OCI-LY1 (cell line): ENCODE measurements at regions not wholly inside any gene's neighbourhood (a gene's known extent, or its start where the extent isn't known, plus 50 kb on each side); places are given as distances from the start of the nearest gene placed in this dataset.

Experiments
- H2AFZ ChIP-seq: fragments of 200-600 bp; sonication (generic), shearing (Covaris generic); 2 replicates; pipeline ENCODE4 v1.6.0; 2014; ENCODE audit warnings: antibody characterized with exemption, mild to moderate bottlenecking, low read length
- H3F3A ChIP-seq: fragments of 200-600 bp; sonication (generic), shearing (Covaris generic); 2 replicates; pipeline ENCODE4 v1.6.0; 2014; ENCODE audit warnings: mild to moderate bottlenecking, antibody characterized with exemption, low read length, moderate library complexity; ENCODE audit not compliant: insufficient read depth
- H3K27ac ChIP-seq: fragments of 200-600 bp; sonication (generic); 2 replicates; pipeline ENCODE4 v1.5.1; 2014; ENCODE audit warnings: low read length, mixed run types, mild to moderate bottlenecking, low read depth; ENCODE audit not compliant: poor library complexity, severe bottlenecking
- H3K27me3 ChIP-seq: fragments of 200-600 bp; sonication (generic); 2 replicates; pipeline ENCODE4 v1.6.0; 2014; ENCODE audit warnings: antibody characterized with exemption, mild to moderate bottlenecking, low read length, moderate library complexity; ENCODE audit not compliant: insufficient read depth
- H3K36me3 ChIP-seq: fragments of 200-600 bp; sonication (generic); 2 replicates; pipeline ENCODE4 v1.6.1; 2014; ENCODE audit warnings: mild to moderate bottlenecking, antibody characterized with exemption, low read length, moderate library complexity, mixed read lengths; ENCODE audit not compliant: insufficient read depth
- H3K4me1 ChIP-seq: fragments of 200-600 bp; sonication (generic); 2 replicates; pipeline ENCODE4 v1.5.1; 2014; ENCODE audit warnings: mild to moderate bottlenecking, low read length, moderate library complexity; ENCODE audit not compliant: insufficient read depth, severe bottlenecking
- H3K4me2 ChIP-seq: fragments of 200-600 bp; sonication (generic), shearing (Covaris generic); 2 replicates; pipeline ENCODE4 v1.6.1; 2014; ENCODE audit warnings: low read length
- H3K4me3 ChIP-seq: fragments of 200-600 bp; sonication (generic); 2 replicates; pipeline ENCODE4 v1.5.1; 2014; ENCODE audit warnings: low read length, low read depth, mild to moderate bottlenecking, mixed read lengths; ENCODE audit not compliant: poor library complexity, severe bottlenecking
- H3K79me2 ChIP-seq: fragments of 200-600 bp; shearing (Covaris generic); 2 replicates; pipeline ENCODE4 v1.6.1; 2016; ENCODE audit warnings: mixed run types, low read length, mixed read lengths; ENCODE audit not compliant: insufficient read depth
- H3K9ac ChIP-seq: fragments of 200-600 bp; sonication (generic), shearing (Covaris generic); 2 replicates; pipeline ENCODE4 v1.6.1; 2014; ENCODE audit warnings: mild to moderate bottlenecking, low read length, mixed read lengths
- H3K9me2 ChIP-seq: fragments of 200-600 bp; sonication (generic), shearing (Covaris generic); 2 replicates; pipeline ENCODE4 v1.6.1; 2014; ENCODE audit warnings: low read depth, mild to moderate bottlenecking, low read length, mixed read lengths
- H3K9me3 ChIP-seq: fragments of 200-600 bp; shearing (Covaris generic); 2 replicates; pipeline ENCODE4 v1.6.1; 2014; ENCODE audit warnings: low read length, mixed read lengths
- H4K20me1 ChIP-seq: fragments of 200-600 bp; sonication (generic), shearing (Covaris generic); 2 replicates; pipeline ENCODE4 v1.6.0; 2016; ENCODE audit warnings: mild to moderate bottlenecking, low read length; ENCODE audit not compliant: insufficient read depth
- CTCF ChIP-seq: fragments of 200-600 bp; sonication (generic), shearing (Covaris generic); IDR thresholded peaks from 2 replicates; pipeline ENCODE4 v1.5.1; 2017; ENCODE audit warnings: mild to moderate bottlenecking, antibody characterized with exemption, low read length, moderate library complexity, mixed read lengths
- EZH2 ChIP-seq: fragments of 200-600 bp; sonication (generic), shearing (Covaris generic); IDR thresholded peaks from 2 replicates; pipeline ENCODE4 v1.8.0; 2017; ENCODE audit warnings: borderline replicate concordance, mixed run types, mild to moderate bottlenecking, antibody characterized with exemption, low read length, moderate library complexity, mixed read lengths

- Histone ChIP-seq H4K20me1 (no peaks in the 10 kb centered on the region), H3K79me2 (no peaks in the 10 kb centered on the region), H3K4me3 (no peak overlapping the region), H2AFZ (no peak overlapping the region), H3K27ac (no peak overlapping the region), H3K9me3 (no peaks in the 10 kb centered on the region), H3K27me3 (no peaks in the 10 kb centered on the region), H3K9me2 (no peaks in the 10 kb centered on the region), H3F3A (no peaks in the 10 kb centered on the region), H3K9ac (no peak overlapping the region), H3K4me2 (no peak overlapping the region), H3K4me1 (no peaks in the 10 kb centered on the region), H3K36me3 (no peaks in the 10 kb centered on the region)
- TF ChIP-seq EZH2 = no peak
These were observed 89.0 kb downstream of the GEMIN8 start for GRCh38 chrX:13940671-13941070.

GRCh38 chrX:13939741-13940597 lies 89.7 kb downstream of the GEMIN8 start:
- H3K27ac ChIP-seq = no peak overlapping the region
- H3K4me1 ChIP-seq = no peaks in the 10 kb centered on the region
- H3F3A ChIP-seq = no peaks in the 10 kb centered on the region
- H3K9me3 ChIP-seq = no peaks in the 10 kb centered on the region
- H4K20me1 ChIP-seq = no peaks in the 10 kb centered on the region
- no peak overlapping the region for H3K4me2 ChIP-seq
- no peaks in the 10 kb centered on the region for H3K9me2 ChIP-seq
- no peak overlapping the region for H2AFZ ChIP-seq
- no peak overlapping the region for H3K4me3 ChIP-seq
- H3K36me3 ChIP-seq = no peaks in the 10 kb centered on the region
- no peak for TF ChIP-seq EZH2
- no peak for TF ChIP-seq CTCF
- no peaks in the 10 kb centered on the region for H3K79me2 ChIP-seq
- no peaks in the 10 kb centered on the region for H3K27me3 ChIP-seq
- no peak overlapping the region for H3K9ac ChIP-seq

GRCh38 chrX:13938829-13939530 lies 90.7 kb downstream of the GEMIN8 start:
- Histone ChIP-seq H4K20me1 (no peaks in the 10 kb centered on the region), H3F3A (no peaks in the 10 kb centered on the region), H2AFZ (no peak overlapping the region), H3K4me1 (no peaks in the 10 kb centered on the region), H3K79me2 (no peaks in the 10 kb centered on the region), H3K4me3 (peak overlapping the region; percentile 51), H3K36me3 (no peaks in the 10 kb centered on the region), H3K4me2 (peak overlapping the region; percentile 52; the same call in 1 of the 2 replicates), H3K27me3 (no peaks in the 10 kb centered on the region), H3K9me2 (no peaks in the 10 kb centered on the region), H3K9ac (no peak overlapping the region), H3K9me3 (no peaks in the 10 kb centered on the region), H3K27ac (no peak overlapping the region)
- TF ChIP-seq CTCF (no peak), EZH2 (no peak)
